ENCODE measurements at regions not wholly inside any gene's neighbourhood (a gene's known extent, or its start where the extent isn't known, plus 50 kb on each side); places are given as distances from the start of the nearest gene placed in this dataset.

GRCh38 chr10:43955978-43956377 is 307.3 kb upstream of the ZNF32 start:
- H4K8ac ChIP-seq (ENCODE audit: extremely low read depth, insufficient read depth, low read length), result no peak overlapping the region
- H3K23me2 ChIP-seq (ENCODE audit: low read depth, low read length), result no peaks in the 10 kb centered on the region
- no peaks in the 10 kb centered on the region for H3K9me3 ChIP-seq (ENCODE audit: insufficient read depth in 2 of 2, low read depth in 1 of 2, low read length in 1 of 2)
- H4K91ac ChIP-seq (replicated peaks; ENCODE audit: insufficient read length, low read length), result no peak overlapping the region
- H3K56ac ChIP-seq (replicated peaks; ENCODE audit: insufficient read length, low read depth, low read length), result no peak overlapping the region
- H3K79me1 ChIP-seq (ENCODE audit: low read depth, low read length), result no peaks in the 10 kb centered on the region
- no peak overlapping the region for H3K14ac ChIP-seq (ENCODE audit: insufficient read length)
- no peak overlapping the region for H3K18ac ChIP-seq (ENCODE audit: extremely low read depth, low read length)
- no peak overlapping the region for H3K4me3 ChIP-seq (ENCODE audit: extremely low read depth in 1 of 4, insufficient read depth in 2 of 4, low read depth in 3 of 4, low read length in 4 of 4)
- H3K27ac ChIP-seq (ENCODE audit: low read depth, low read length), result no peak overlapping the region
- no peaks in the 10 kb centered on the region for H3K79me2 ChIP-seq (ENCODE audit: control insufficient read depth in 1 of 2, insufficient read depth in 2 of 2, low read length in 2 of 2)
- H3K27me3 ChIP-seq (replicated peaks in 1 of 4; ENCODE audit: control insufficient read depth in 3 of 4, extremely low read depth in 1 of 4, insufficient read depth in 3 of 4, low read length in 3 of 4), result no peaks in the 10 kb centered on the region
- TF ChIP-seq E2F6 (IDR thresholded peaks at IDR 0.05) (no peak), ATF2 (IDR thresholded peaks at IDR 0.05; ENCODE audit: low read length) (no peak), HDAC2 (IDR thresholded peaks at IDR 0.05; ENCODE audit: borderline replicate concordance in 1 of 2, low read depth in 2 of 2, low read length in 2 of 2) (no peak), GABPA (IDR thresholded peaks at IDR 0.05; ENCODE audit: borderline replicate concordance, insufficient read depth, low read length) (no peak), BCL11A (IDR thresholded peaks at IDR 0.05; ENCODE audit: low read depth in 2 of 2, low read length in 2 of 2) (no peak), MAFK (IDR thresholded peaks at IDR 0.05; ENCODE audit: low read depth, low read length) (no peak), GTF2F1 (IDR thresholded peaks at IDR 0.05; ENCODE audit: borderline replicate concordance, low read depth, low read length) (no peak)
- DNase-seq (ENCODE audit: low read depth in 1 of 2, low spot score in 2 of 2), result no peak
- H3K36me3 ChIP-seq (ENCODE audit: control insufficient read depth in 2 of 4, insufficient read depth in 4 of 4, low read length in 3 of 4), result no peaks in the 10 kb centered on the region
- no peak overlapping the region for H3K4me2 ChIP-seq (ENCODE audit: insufficient read depth in 1 of 2, low read depth in 2 of 2, low read length in 2 of 2)
- CTCF ChIA-PET (ENCODE audit: partially characterized antibody), result interaction anchor here (1.1 kb wide), 1 partner anchor 269 kb away, joined by 4 read pairs; no protein-coding TSS in a partner anchor
- POLR2A ChIA-PET (ENCODE audit: partially characterized antibody), result no interaction called here
- no peak overlapping the region for H2BK20ac ChIP-seq (ENCODE audit: low read length)
- H2BK12ac ChIP-seq (ENCODE audit: low read depth, low read length), result no peak overlapping the region
- H2BK15ac ChIP-seq (ENCODE audit: low read length), result no peak overlapping the region
- H2AFZ ChIP-seq (ENCODE audit: low read length), result no peak overlapping the region
- H3K4me1 ChIP-seq (replicated peaks in 1 of 4; ENCODE audit: control insufficient read depth in 3 of 4, insufficient read depth in 4 of 4, low read length in 3 of 4), result no peaks in the 10 kb centered on the region; a peak in 1 of 7 replicates
- no peak overlapping the region for H2BK5ac ChIP-seq (ENCODE audit: low read depth, low read length)
- no peak overlapping the region for H4K5ac ChIP-seq (ENCODE audit: insufficient read length, low read depth, low read length)
- H3K9ac ChIP-seq (replicated peaks in 1 of 4; ENCODE audit: extremely low read depth in 1 of 4, low read depth in 3 of 4, low read length in 3 of 4), result no peak overlapping the region
- 87% methylated on average over 3 of the region's 3 CpGs; no CpG with 5 or more reads in 1 of the 2 experiments for WGBS, 2 experiments (ENCODE audit: extremely low coverage in 1 of 2, insufficient coverage in 1 of 2, insufficient read length in 1 of 2, insufficient replicate concordance in 2 of 2, low coverage in 1 of 2, low lambda C conversion rate in 2 of 2, missing lambda C conversion rate in 1 of 2)
- no peak overlapping the region for H3K23ac ChIP-seq (ENCODE audit: insufficient read length)
- no peak overlapping the region for H3K4ac ChIP-seq (replicated peaks; ENCODE audit: insufficient read length, low read depth, low read length)
- H4K20me1 ChIP-seq (replicated peaks in 1 of 2; ENCODE audit: control insufficient read depth in 1 of 2, insufficient read depth in 2 of 2, low read length in 2 of 2), result no peaks in the 10 kb centered on the region
- no peak overlapping the region for H2AK5ac ChIP-seq (ENCODE audit: low read depth, low read length)
- H2BK120ac ChIP-seq (replicated peaks; ENCODE audit: low read depth, low read length), result no peak overlapping the region
- no peak for FAIRE-seq

All from H1 (cell line).